HEK293 (cell line): ENCODE measurements at regions not wholly inside any gene's neighbourhood (a gene's known extent, or its start where the extent isn't known, plus 50 kb on each side); places are given as distances from the start of the nearest gene placed in this dataset.

Experiments used
- CTCF ChIA-PET: fragments of 350-600 bp; formaldehyde crosslinking; extraction: SDS; loops from one replicate; lab custom pipeline; 2021; ENCODE audit warnings: antibody characterized with exemption; lab: Yijun Ruan, JAX
- POLR2A ChIA-PET: fragments of 300-600 bp; formaldehyde crosslinking; extraction: SDS; loops from one replicate; lab custom pipeline; 2020; ENCODE audit warnings: antibody characterized with exemption, inconsistent platforms; lab: Yijun Ruan, JAX
- H3K27ac ChIP-seq: fragments of 200-500 bp; sonication (Bioruptor generic); 2 replicates; pipeline ENCODE4 v1.5.1; 2014; ENCODE audit warnings: low read depth, low read length, control low read depth, inconsistent platforms; ENCODE audit errors: extremely low read depth
- H3K36me3 ChIP-seq, 2 experiments: fragments of 200-500 bp in 1 of 2; sonication (Bioruptor generic) in 1 of 2; 1 replicate in 1 of 2; 2 replicates in 1 of 2; pipeline ENCODE4 v1.5.1; 2014 to 2017; ENCODE audit warnings: inconsistent platforms in 2 of 2, low read length in 2 of 2; ENCODE audit not compliant: control insufficient read depth in 2 of 2, insufficient read depth in 1 of 2
- H3K4me1 ChIP-seq: fragments of 200-500 bp; sonication (Bioruptor generic); 2 replicates; pipeline ENCODE4 v1.5.1; 2014; ENCODE audit warnings: mild to moderate bottlenecking, low read length, inconsistent platforms; ENCODE audit not compliant: control insufficient read depth, insufficient read depth
- H3K4me3 ChIP-seq: 2 replicates; pipeline ENCODE4 v1.5.1; 2011; ENCODE audit warnings: low read depth, mild to moderate bottlenecking, control low read depth, low read length, moderate library complexity
- H3K9me3 ChIP-seq: fragments of 200-500 bp; sonication (Bioruptor generic); 2 replicates; pipeline ENCODE4 v1.5.1; 2014; ENCODE audit warnings: low read depth, low read length, inconsistent platforms; ENCODE audit not compliant: control insufficient read depth, insufficient read depth
- IKZF3 ChIP-seq: fragments of 450-650 bp; IDR thresholded peaks from 2 replicates; pipeline ENCODE4 v1.5.0; 2018; ENCODE audit warnings: missing biosample characterization, mild to moderate bottlenecking, missing genetic modification characterization, moderate library complexity
- SETDB1 ChIP-seq: IDR thresholded peaks from one replicate; pipeline ENCODE4 v1.6.1; 2017; ENCODE audit warnings: mild to moderate bottlenecking, low read length, moderate library complexity, mixed read lengths; ENCODE audit not compliant: insufficient read length
- YY2 ChIP-seq: fragments of 450-650 bp; formaldehyde crosslinking; IDR thresholded peaks from 2 replicates; pipeline ENCODE4 v1.5.1; 2016; ENCODE audit warnings: missing biosample characterization, missing genetic modification characterization
- ZFHX2 ChIP-seq: fragments of 450-650 bp; formaldehyde crosslinking; conservative IDR thresholded peaks from 2 replicates; pipeline ENCODE4 v1.5.1; 2016; ENCODE audit warnings: missing biosample characterization, missing genetic modification characterization
- ZNF138 ChIP-seq: fragments of 450-650 bp; formaldehyde crosslinking; IDR thresholded peaks from 2 replicates; pipeline ENCODE4 v1.5.1; 2016; ENCODE audit warnings: missing biosample characterization, missing genetic modification characterization, borderline replicate concordance
- ZNF2 ChIP-seq: fragments of 450-650 bp; formaldehyde crosslinking; IDR thresholded peaks from 2 replicates; pipeline ENCODE4 v1.5.1; 2016; ENCODE audit warnings: missing biosample characterization, missing genetic modification characterization
- ZNF391 ChIP-seq: fragments of 450-650 bp; formaldehyde crosslinking; IDR thresholded peaks from 2 replicates; pipeline ENCODE4 v1.5.1; 2016; ENCODE audit warnings: low read depth, missing biosample characterization, missing genetic modification characterization, borderline replicate concordance
- ZNF433 ChIP-seq: fragments of 450-650 bp; formaldehyde crosslinking; IDR thresholded peaks from 2 replicates; pipeline ENCODE4 v1.5.1; 2016; ENCODE audit warnings: missing biosample characterization, missing genetic modification characterization, low read depth
- ZNF473 ChIP-seq: fragments of 450-650 bp; formaldehyde crosslinking; IDR thresholded peaks from 2 replicates; pipeline ENCODE4 v1.5.1; 2017; ENCODE audit warnings: missing biosample characterization, missing genetic modification characterization
- ZNF514 ChIP-seq: fragments of 450-650 bp; formaldehyde crosslinking; IDR thresholded peaks from 2 replicates; pipeline ENCODE4 v1.5.1; 2016; ENCODE audit warnings: missing biosample characterization, missing genetic modification characterization
- ZNF747 ChIP-seq: fragments of 450-650 bp; formaldehyde crosslinking; IDR thresholded peaks from 2 replicates; pipeline ENCODE4 v1.5.1; 2016; ENCODE audit warnings: missing biosample characterization, missing genetic modification characterization
- ZNF76 ChIP-seq: fragments of 450-650 bp; formaldehyde crosslinking; IDR thresholded peaks from 2 replicates; pipeline ENCODE4; 2016; ENCODE audit warnings: low read depth, missing biosample characterization, missing genetic modification characterization, borderline replicate concordance
- TF ChIP-seq, protein P1 (sequence below): fragments of 450-650 bp; formaldehyde crosslinking; IDR thresholded peaks from 2 replicates; pipeline ENCODE4 v1.5.1; 2016; ENCODE audit warnings: missing biosample characterization, missing genetic modification characterization
- TF ChIP-seq, protein P2 (sequence below): fragments of 450-650 bp; formaldehyde crosslinking; IDR thresholded peaks from 2 replicates; pipeline ENCODE4; 2016; ENCODE audit warnings: missing biosample characterization, missing genetic modification characterization
- TF ChIP-seq, protein P3 (sequence below): fragments of 450-650 bp; formaldehyde crosslinking; IDR thresholded peaks from 2 replicates; pipeline ENCODE4 v1.5.1; 2016; ENCODE audit warnings: missing biosample characterization, missing genetic modification characterization, borderline replicate concordance
- TF ChIP-seq, protein P4 (sequence below): fragments of 450-650 bp; formaldehyde crosslinking; IDR thresholded peaks from 2 replicates; pipeline ENCODE4 v1.5.1; 2016; ENCODE audit warnings: missing biosample characterization, missing genetic modification characterization
- TF ChIP-seq, protein P5 (sequence below): fragments of 450-650 bp; formaldehyde crosslinking; IDR thresholded peaks from 2 replicates; pipeline ENCODE4 v1.5.1; 2016; ENCODE audit warnings: missing biosample characterization, missing genetic modification characterization
- TF ChIP-seq, protein P6 (sequence below): IDR thresholded peaks from 2 replicates; pipeline ENCODE4 v1.6.1; 2011; ENCODE audit warnings: mild to moderate bottlenecking, low read depth, low read length, borderline replicate concordance
- TF ChIP-seq, protein P7 (sequence below): fragments of 450-650 bp; formaldehyde crosslinking; conservative IDR thresholded peaks from 2 replicates; pipeline ENCODE4 v1.5.1; 2016; ENCODE audit warnings: low read depth, missing biosample characterization, missing genetic modification characterization

DNA sequence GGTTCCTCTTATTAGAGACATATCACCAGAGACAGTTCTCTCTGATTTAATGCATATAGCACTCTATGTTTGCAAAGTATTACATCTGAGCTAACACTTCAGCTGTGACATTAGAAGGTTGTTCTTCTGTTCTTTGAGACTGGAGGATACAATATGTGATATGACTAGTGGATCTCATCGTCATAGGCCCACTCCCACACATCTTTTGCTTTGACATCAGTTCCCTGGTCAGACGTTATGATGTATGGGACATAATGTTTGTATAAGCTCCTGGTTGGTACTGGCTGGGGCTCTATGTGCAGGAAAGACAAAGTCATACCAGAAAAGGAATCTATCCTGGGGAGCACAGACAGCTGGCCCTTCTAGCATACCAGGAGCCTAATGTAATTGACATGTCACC is 57.7 kb upstream of the MAML3 start:
- POLR2A ChIA-PET: interaction anchor here (0.5 kb wide), 1 partner anchor 9 kb away, joined by 3 read pairs; no protein-coding TSS in a partner anchor
- Histone ChIP-seq H3K36me3 (no peaks in the 10 kb centered on the region), H3K9me3 (no peaks in the 10 kb centered on the region), H3K4me3 (no peak overlapping the region), H3K4me1 (no peaks in the 10 kb centered on the region), H3K27ac (no peak overlapping the region)
- TF ChIP-seq YY2 (tag by site-specific recombination) (no peak), ZNF391 (tag by site-specific recombination) (no peak), ZNF514 (no peak), IKZF3 (tag by site-specific recombination) (no peak), ZFHX2 (tag by site-specific recombination) (no peak), SETDB1 (no peak), ZNF747 (no peak), ZNF138 (no peak), ZNF2 (tag by site-specific recombination) (no peak), ZNF433 (no peak), ZNF76 (tag by site-specific recombination) (no peak), ZNF473 (tag by site-specific recombination) (no peak)
- TF ChIP-seq, protein P1, sequence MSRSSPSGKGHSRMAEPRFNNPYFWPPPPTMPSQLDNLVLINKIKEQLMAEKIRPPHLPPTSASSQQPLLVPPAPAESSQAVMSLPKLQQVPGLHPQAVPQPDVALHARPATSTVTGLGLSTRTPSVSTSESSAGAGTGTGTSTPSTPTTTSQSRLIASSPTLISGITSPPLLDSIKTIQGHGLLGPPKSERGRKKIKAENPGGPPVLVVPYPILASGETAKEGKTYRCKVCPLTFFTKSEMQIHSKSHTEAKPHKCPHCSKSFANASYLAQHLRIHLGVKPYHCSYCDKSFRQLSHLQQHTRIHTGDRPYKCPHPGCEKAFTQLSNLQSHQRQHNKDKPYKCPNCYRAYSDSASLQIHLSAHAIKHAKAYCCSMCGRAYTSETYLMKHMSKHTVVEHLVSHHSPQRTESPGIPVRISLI (tag by site-specific recombination): no peak
- TF ChIP-seq, protein P2, sequence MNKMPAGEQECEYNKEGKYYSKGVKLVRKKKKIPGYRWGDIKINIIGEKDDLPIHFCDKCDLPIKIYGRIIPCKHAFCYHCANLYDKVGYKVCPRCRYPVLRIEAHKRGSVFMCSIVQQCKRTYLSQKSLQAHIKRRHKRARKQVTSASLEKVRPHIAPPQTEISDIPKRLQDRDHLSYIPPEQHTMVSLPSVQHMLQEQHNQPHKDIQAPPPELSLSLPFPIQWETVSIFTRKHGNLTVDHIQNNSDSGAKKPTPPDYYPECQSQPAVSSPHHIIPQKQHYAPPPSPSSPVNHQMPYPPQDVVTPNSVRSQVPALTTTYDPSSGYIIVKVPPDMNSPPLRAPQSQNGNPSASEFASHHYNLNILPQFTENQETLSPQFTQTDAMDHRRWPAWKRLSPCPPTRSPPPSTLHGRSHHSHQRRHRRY (tag by site-specific recombination): no peak
- TF ChIP-seq, protein P3, sequence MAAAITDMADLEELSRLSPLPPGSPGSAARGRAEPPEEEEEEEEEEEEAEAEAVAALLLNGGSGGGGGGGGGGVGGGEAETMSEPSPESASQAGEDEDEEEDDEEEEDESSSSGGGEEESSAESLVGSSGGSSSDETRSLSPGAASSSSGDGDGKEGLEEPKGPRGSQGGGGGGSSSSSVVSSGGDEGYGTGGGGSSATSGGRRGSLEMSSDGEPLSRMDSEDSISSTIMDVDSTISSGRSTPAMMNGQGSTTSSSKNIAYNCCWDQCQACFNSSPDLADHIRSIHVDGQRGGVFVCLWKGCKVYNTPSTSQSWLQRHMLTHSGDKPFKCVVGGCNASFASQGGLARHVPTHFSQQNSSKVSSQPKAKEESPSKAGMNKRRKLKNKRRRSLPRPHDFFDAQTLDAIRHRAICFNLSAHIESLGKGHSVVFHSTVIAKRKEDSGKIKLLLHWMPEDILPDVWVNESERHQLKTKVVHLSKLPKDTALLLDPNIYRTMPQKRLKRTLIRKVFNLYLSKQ (tag by site-specific recombination): no peak
- TF ChIP-seq, protein P4, sequence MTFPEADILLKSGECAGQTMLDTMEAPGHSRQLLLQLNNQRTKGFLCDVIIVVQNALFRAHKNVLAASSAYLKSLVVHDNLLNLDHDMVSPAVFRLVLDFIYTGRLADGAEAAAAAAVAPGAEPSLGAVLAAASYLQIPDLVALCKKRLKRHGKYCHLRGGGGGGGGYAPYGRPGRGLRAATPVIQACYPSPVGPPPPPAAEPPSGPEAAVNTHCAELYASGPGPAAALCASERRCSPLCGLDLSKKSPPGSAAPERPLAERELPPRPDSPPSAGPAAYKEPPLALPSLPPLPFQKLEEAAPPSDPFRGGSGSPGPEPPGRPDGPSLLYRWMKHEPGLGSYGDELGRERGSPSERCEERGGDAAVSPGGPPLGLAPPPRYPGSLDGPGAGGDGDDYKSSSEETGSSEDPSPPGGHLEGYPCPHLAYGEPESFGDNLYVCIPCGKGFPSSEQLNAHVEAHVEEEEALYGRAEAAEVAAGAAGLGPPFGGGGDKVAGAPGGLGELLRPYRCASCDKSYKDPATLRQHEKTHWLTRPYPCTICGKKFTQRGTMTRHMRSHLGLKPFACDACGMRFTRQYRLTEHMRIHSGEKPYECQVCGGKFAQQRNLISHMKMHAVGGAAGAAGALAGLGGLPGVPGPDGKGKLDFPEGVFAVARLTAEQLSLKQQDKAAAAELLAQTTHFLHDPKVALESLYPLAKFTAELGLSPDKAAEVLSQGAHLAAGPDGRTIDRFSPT (tag by site-specific recombination): no peak
- TF ChIP-seq, protein P5, sequence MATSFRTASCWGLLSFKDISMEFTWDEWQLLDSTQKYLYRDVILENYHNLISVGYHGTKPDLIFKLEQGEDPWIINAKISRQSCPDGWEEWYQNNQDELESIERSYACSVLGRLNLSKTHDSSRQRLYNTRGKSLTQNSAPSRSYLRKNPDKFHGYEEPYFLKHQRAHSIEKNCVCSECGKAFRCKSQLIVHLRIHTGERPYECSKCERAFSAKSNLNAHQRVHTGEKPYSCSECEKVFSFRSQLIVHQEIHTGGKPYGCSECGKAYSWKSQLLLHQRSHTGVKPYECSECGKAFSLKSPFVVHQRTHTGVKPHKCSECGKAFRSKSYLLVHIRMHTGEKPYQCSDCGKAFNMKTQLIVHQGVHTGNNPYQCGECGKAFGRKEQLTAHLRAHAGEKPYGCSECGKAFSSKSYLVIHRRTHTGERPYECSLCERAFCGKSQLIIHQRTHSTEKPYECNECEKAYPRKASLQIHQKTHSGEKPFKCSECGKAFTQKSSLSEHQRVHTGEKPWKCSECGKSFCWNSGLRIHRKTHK (tag by site-specific recombination): no peak
- TF ChIP-seq, protein P6, sequence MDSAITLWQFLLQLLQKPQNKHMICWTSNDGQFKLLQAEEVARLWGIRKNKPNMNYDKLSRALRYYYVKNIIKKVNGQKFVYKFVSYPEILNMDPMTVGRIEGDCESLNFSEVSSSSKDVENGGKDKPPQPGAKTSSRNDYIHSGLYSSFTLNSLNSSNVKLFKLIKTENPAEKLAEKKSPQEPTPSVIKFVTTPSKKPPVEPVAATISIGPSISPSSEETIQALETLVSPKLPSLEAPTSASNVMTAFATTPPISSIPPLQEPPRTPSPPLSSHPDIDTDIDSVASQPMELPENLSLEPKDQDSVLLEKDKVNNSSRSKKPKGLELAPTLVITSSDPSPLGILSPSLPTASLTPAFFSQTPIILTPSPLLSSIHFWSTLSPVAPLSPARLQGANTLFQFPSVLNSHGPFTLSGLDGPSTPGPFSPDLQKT: no peak
- TF ChIP-seq, protein P7, sequence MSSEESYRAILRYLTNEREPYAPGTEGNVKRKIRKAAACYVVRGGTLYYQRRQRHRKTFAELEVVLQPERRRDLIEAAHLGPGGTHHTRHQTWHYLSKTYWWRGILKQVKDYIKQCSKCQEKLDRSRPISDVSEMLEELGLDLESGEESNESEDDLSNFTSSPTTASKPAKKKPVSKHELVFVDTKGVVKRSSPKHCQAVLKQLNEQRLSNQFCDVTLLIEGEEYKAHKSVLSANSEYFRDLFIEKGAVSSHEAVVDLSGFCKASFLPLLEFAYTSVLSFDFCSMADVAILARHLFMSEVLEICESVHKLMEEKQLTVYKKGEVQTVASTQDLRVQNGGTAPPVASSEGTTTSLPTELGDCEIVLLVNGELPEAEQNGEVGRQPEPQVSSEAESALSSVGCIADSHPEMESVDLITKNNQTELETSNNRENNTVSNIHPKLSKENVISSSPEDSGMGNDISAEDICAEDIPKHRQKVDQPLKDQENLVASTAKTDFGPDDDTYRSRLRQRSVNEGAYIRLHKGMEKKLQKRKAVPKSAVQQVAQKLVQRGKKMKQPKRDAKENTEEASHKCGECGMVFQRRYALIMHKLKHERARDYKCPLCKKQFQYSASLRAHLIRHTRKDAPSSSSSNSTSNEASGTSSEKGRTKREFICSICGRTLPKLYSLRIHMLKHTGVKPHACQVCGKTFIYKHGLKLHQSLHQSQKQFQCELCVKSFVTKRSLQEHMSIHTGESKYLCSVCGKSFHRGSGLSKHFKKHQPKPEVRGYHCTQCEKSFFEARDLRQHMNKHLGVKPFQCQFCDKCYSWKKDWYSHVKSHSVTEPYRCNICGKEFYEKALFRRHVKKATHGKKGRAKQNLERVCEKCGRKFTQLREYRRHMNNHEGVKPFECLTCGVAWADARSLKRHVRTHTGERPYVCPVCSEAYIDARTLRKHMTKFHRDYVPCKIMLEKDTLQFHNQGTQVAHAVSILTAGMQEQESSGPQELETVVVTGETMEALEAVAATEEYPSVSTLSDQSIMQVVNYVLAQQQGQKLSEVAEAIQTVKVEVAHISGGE (tag by site-specific recombination): no peak
- CTCF ChIA-PET: interaction anchor here (0.6 to 1.2 kb wide), 2 partner anchors 114 to 761 kb away, joined by 3 read pairs; no protein-coding TSS in a partner anchor
